NCI-H1105 (cell line): ENCODE measurements at regions not wholly inside any gene's neighbourhood (a gene's known extent, or its start where the extent isn't known, plus 50 kb on each side); places are given as distances from the start of the nearest gene placed in this dataset.
A peak's percentile ranks its signal among the peaks of the same experiment; 100 is the strongest.
"Not testable (repeated sequence)": the region's sequence is repeated elsewhere in the genome, so short reads cannot be mapped to it uniquely, and the experiment has no call there.

Source experiments
- DNase-seq: peaks from one replicate; lab custom pipeline; 2025; lab: John Stamatoyannopoulos, UW

DNA sequence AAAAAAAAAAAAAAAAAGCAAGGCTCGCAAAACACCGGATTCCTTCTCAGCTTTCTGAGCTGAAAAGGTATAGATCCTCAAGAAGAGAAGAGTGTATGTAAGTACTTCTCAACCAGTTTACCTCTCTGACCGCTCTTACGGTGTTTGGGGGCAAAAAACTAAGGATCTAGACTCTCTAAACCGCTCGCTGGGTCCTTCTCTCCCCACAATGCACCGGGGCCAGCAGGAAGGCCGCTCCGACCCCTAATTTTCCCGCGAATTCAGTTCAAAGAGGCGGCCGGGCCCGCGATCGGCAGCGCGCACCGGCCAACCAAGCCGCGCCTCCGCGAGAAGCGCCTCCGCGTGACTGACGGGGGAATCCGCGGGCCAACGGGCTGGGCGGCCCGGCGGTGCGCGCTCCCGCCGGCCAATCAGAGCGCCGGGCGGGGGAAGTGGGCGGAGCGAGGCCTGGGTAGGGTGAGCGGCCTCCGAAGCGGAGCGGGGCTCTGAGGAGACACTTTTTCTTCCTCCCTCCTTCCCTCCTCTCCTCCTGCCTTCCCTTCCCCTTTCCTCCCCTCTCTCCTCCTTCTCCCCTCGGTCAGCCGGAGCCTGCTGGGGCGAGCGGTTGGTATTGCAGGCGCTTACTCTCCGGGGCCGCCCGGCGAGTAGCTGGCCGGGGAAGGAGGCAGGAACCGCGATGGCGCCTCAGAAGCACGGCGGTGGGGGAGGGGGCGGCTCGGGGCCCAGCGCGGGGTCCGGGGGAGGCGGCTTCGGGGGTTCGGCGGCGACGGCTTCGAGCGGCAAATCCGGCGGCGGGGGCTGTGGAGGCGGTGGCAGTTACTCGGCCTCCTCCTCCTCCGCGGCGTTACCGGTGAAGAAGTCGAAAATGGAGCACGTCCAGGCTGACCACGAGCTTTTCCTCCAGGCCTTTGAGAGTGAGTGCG, 93.0 kb downstream of the CRLF3 start:
- peak; percentile 15 for DNase-seq

DNA sequence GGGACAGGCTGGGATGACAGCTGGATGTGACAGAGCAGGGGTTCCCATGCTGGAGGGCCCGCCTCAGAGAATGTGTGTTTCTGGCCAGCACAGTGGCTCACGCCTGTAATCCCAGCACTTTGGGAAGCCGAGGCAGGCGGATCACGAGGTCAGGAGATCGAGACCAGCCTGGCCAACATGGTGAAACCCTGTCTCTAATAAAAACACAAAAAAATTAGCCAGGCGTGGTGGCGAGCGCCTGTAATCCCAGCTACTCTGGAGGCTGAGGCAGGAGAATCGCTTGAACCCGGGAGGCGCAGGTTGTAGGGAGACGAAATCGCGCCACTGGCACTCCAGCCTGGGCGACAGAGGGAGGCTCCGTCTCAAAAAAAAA, 93.7 kb downstream of the CRLF3 start:
- DNase-seq = not testable (repeated sequence)

GRCh38 chr17:30730171-30730836, 94.2 kb downstream of the CRLF3 start:
- DNase-seq = not testable (repeated sequence)

GRCh38 chr17:30729471-30730170, 94.9 kb downstream of the CRLF3 start:
- not testable (repeated sequence) for DNase-seq

- DNase-seq = not testable (repeated sequence)
Observed at GRCh38 chr17:30727517-30727916, 97.0 kb downstream of the CRLF3 start.

GRCh38 chr17:30726734-30727133, 97.8 kb downstream of the CRLF3 start:
- not testable (repeated sequence) for DNase-seq

DNA sequence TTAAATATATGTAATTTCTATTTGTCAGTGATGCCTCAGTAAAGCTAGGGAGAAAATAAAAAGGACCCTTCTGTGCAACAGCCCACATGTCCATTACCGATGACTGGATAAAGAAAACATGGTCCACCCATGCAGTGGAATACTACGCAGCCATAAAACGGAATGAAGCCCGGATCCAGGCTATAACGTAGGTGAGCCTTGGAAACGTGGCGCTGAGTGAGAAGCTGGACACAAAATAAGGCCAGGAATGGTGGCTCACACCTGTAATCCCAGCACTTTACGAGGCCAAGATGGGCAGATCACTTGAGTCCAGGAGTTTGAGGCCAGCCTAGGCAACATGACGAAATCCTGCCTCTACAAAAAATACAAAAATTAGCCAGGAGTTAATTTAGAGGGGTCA, 98.2 kb downstream of the CRLF3 start:
- DNase-seq = not testable (repeated sequence)

DNA sequence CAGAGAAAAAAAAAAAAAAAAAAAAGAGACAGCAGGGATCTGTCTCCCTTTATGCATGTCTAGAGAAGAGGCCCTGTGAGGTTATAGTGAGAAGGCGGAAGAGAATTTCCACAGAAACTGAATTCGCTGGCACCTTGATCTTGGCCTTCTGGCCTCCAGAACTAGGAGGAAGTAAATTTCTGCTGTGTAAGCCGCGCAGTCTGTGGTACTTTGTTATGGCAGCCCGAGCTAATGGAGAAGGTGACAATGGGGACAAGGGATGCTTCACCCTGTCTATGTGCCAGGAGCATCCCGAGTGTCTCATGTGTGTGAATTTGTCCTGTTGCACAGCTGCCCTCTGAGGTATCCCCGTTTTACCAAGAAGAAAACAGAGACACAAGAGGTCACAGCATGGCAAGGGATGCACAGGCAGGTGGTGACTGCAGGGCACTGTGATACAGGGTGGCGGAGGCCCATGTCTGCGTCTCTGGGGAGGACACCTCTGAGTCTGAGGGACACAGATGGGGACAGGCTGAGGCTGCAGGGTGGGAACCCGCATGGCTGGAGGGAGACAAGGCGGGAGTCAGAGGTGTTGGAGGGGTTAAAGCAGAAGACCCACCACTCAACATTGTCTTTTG, 100.3 kb downstream of the CRLF3 start:
- not testable (repeated sequence) for DNase-seq

DNA sequence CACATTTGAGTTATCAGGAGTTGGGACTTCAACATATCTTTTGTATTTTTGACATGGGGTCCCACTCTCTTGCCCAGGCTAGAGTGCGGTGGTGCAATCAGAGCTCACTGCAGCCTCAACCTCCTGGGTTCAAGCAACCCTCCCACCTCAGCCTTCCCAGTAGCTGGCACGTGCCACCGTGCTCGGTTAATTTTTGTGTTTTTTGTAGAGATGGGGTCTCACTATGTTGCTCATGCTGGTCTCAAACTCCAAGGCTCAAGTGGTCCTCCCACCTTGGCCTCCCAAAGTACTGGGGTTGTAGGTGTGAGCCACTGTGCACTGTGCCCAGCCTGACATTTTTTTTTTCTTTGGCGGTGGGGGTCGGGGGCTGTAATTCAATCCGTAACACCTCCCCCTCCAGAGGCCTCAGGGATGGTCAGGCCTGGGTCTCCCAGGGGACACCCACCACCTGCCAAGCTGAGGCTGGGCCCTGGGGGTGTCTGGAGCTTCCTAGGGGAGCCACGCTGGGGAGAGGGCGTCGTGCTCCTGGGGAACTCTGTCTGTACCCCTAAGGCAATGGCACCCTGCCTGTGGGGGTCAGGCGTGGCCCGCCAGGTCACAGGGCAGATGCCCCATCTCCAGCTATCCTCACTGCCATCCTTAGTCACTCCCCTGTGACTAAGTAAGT, 102.2 kb downstream of the CRLF3 start:
- not testable (repeated sequence) for DNase-seq

DNA sequence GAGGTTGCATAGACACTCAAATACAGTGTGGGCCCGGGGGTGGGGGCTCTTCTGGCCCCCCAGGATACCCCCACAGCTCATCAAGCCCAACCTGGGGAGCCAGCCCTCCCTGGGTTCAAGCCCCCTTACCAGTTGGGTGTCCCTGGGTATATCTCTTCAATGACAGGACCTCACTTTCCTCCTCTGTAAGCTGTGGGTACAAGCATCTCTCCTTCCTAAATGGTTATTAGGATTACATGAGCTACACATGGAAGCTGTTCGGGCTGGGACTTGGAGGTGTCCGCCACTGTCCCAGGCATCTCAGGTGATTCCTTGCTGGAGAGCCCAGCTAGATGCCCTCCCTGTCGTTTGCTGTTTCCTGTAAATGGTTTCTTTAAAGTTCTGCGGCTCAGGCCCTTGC, 103.5 kb downstream of the CRLF3 start:
- DNase-seq = not testable (repeated sequence)

DNA sequence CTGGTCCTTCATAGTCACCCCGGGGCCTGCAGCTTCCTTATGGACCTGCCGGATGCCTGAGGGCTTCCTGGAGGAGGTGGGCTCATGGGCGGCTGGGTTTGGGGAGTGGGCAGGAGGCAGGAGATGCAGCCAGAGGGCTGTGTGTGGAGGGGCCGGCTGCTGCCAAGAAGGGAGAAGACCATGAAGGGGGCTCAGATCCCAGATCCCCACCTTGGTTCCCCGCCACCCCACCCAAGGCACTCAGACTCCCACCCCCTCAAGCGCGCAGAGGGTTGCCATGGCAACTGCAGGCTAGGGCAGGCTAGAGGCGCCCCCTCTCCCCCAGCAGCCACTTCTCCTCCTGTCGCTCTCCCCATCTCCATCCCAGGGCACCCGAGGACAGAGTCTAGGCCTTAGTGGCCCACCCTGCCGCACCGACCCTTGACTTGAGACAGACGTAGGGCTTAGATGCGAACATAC, 104.5 kb downstream of the CRLF3 start:
- DNase-seq = no peak

DNA sequence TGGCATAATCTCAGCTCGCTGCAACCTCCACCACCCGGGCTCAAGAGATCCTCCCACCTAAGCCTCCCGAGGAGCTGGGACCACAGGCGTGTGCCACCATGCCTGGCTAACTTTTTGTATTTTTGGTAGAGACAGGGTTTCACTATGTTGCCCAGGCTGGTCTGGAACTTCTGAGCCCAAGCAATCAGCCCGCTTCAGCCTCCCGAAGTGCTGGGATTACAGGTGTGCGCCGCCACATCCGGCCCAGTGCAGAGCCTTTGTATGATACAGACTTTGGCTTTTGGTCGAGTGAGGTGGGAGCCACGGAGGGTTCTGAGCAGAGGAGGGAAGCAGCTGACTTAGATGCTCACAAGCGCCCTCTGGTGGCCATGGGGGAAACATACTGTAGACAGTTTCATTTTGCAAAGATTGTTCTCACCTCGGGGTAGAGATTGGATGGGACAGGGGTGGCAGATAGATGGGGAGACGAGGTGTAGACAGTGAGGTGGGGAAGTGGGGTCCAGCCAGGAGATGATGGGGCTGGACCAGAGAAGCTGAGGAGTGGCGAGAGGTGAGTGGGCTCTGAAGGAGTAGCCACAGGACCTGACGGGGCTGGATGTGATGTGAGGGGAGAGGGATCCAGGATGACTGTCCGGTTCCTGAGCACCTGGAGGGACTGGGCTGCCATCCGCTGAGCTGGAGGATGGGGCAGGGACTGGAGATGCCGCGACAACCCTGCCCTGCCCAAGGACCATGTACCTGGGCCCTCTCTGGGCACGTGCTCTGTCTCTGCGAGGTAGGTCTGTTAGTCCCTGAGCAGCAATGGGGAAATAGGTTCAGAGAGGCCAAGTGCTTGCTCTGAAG, 105.1 kb downstream of the CRLF3 start:
- DNase-seq = peak; percentile 15

GRCh38 chr17:30718691-30719090, 105.8 kb downstream of the CRLF3 start:
- DNase-seq = not testable (repeated sequence)

DNA sequence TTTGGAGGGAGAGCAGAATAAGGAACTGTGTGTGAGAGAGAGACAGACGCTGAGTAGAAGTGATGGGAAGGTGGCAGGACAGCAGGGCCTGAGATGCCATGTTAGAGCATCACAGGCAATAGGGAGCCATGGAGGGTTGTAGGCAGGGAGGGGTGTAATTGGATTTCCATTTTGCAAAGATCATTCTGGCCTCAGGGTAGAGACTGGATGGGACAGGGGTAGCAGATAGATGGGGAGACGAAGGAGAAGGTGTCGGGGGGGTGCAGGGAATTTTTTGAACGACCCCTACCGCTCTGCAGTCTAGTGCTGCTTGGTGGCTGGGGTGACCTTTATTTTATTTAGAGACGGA, 106.4 kb downstream of the CRLF3 start:
- DNase-seq = not testable (repeated sequence)

- no peak for DNase-seq
Observed at GRCh38 chr17:30717291-30718098, 107.0 kb downstream of the CRLF3 start.

GRCh38 chr17:30716461-30717290, 107.8 kb downstream of the CRLF3 start:
- DNase-seq = no peak

GRCh38 chr17:30714825-30715622, 109.5 kb downstream of the CRLF3 start:
- not testable (repeated sequence) for DNase-seq

- not testable (repeated sequence) for DNase-seq
Observed at GRCh38 chr17:30713805-30714204, 110.7 kb downstream of the CRLF3 start.
